Kidney (tissue), 13 donors: ENCODE measurements at regions not wholly inside any gene's neighbourhood (a gene's known extent, or its start where the extent isn't known, plus 50 kb on each side); places are given as distances from the start of the nearest gene placed in this dataset.

ENCODE experiments used
- DNase-seq, 5 donors: peaks; one replicate each; pipeline ENCODE4 v3.0.0-alpha.2; 2013 to 2020
- FAIRE-seq: peaks from 2 replicates; lab custom pipeline; 2012; peaks lifted over from hg19 to GRCh38; lab: Jason Lieb, UNC
- H3K27ac ChIP-seq, 2 donors: one replicate each; pipeline ENCODE4 v1.7.0; 2013; ENCODE audit warnings: low read depth in 2 of 2, low read length in 2 of 2, inconsistent platforms in 1 of 2
- H3K27me3 ChIP-seq: one replicate; pipeline ENCODE4 v1.7.1; 2013; ENCODE audit warnings: low read length, inconsistent platforms; ENCODE audit not compliant: control insufficient read depth, insufficient read depth
- H3K36me3 ChIP-seq, 3 donors: one replicate each; pipeline versions ENCODE4 v1.7.0 to v1.7.1; 2013; ENCODE audit warnings: low read length in 3 of 3, control low read depth in 1 of 3, inconsistent platforms in 1 of 3; ENCODE audit not compliant: insufficient read depth in 3 of 3, control insufficient read depth in 2 of 3
- H3K4me1 ChIP-seq, 3 donors: one replicate each; pipeline versions ENCODE4 v1.7.0 to v1.7.1; 2013; ENCODE audit warnings: low read length in 3 of 3, inconsistent platforms in 1 of 3, low read depth in 1 of 3; ENCODE audit not compliant: control insufficient read depth in 2 of 3, insufficient read depth in 2 of 3
- H3K4me3 ChIP-seq, 3 donors: one replicate each; pipeline versions ENCODE4 v1.7.0 to v1.8.1; 2013; ENCODE audit warnings: low read length in 3 of 3, control low read depth in 1 of 3, inconsistent platforms in 1 of 3
- H3K9ac ChIP-seq, 3 donors: one replicate each; pipeline versions ENCODE4 v1.7.0 to v1.7.1; 2013; ENCODE audit warnings: low read length in 3 of 3, control low read depth in 1 of 3, inconsistent platforms in 1 of 3
- H3K9me3 ChIP-seq, 3 donors: one replicate each; pipeline versions ENCODE4 v1.7.0 to v1.7.1; 2013; ENCODE audit warnings: low read length in 3 of 3, control low read depth in 1 of 3, inconsistent platforms in 1 of 3; ENCODE audit not compliant: control insufficient read depth in 2 of 3, insufficient read depth in 1 of 3
- intact Hi-C: fragments of 100-400 bp; cut with DNase I; formaldehyde crosslinking; loops from one replicate; pipeline ENCODE4 v1.11.1; 2022
- TF ChIP-seq, protein P1 (sequence below): IDR thresholded peaks from 3 replicates; pipeline ENCODE4 v1.5.1; 2012; ENCODE audit warnings: mild to moderate bottlenecking, moderate library complexity, borderline replicate concordance; ENCODE audit not compliant: insufficient read depth; ENCODE audit errors: extremely low read depth
- donor health status: control.
- donor health status: control.
- donor health status: control.
- donor health status: control.
- donor health status: control.
- donor health status: DM: yes; HTN: yes; CAD: no.
- donor health status: Normal renal cell carcinoma (clear cell type).

DNA sequence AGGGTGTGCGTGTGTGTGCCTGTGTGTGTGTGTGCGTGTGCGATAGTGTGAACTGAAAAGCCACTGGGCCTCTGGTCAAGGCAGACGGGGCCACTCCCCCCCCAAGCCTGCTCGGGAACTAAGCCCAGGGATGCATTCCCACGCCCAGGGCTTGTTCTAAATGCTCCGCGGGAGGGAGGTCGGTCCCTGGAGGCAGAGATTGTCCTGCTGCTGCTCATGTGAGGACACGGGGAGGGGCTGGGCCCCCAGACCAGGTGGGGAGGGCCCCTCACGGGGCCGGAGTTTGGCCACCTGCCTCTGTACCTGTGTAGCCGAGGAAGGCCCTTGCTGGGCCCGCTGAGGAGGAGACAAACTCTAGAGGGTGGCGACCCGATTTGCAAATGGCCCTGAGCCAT lies 93.9 kb downstream of the PDGFA start:
- H3K4me3 ChIP-seq, result no peak overlapping the region
- no peaks in the 10 kb centered on the region for H3K27me3 ChIP-seq
- intact Hi-C loops, result no loop called here
- H3K36me3 ChIP-seq, result no peaks in the 10 kb centered on the region
- H3K9ac ChIP-seq, result no peak overlapping the region
- H3K9me3 ChIP-seq, result no peaks in the 10 kb centered on the region
- H3K27ac ChIP-seq, result no peak overlapping the region
- no peak for FAIRE-seq
- no peaks in the 10 kb centered on the region for H3K4me1 ChIP-seq
- TF ChIP-seq, protein P1, sequence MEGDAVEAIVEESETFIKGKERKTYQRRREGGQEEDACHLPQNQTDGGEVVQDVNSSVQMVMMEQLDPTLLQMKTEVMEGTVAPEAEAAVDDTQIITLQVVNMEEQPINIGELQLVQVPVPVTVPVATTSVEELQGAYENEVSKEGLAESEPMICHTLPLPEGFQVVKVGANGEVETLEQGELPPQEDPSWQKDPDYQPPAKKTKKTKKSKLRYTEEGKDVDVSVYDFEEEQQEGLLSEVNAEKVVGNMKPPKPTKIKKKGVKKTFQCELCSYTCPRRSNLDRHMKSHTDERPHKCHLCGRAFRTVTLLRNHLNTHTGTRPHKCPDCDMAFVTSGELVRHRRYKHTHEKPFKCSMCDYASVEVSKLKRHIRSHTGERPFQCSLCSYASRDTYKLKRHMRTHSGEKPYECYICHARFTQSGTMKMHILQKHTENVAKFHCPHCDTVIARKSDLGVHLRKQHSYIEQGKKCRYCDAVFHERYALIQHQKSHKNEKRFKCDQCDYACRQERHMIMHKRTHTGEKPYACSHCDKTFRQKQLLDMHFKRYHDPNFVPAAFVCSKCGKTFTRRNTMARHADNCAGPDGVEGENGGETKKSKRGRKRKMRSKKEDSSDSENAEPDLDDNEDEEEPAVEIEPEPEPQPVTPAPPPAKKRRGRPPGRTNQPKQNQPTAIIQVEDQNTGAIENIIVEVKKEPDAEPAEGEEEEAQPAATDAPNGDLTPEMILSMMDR, result no peak
- peak in 1 of 5 donors; percentile 63 for DNase-seq

DNA sequence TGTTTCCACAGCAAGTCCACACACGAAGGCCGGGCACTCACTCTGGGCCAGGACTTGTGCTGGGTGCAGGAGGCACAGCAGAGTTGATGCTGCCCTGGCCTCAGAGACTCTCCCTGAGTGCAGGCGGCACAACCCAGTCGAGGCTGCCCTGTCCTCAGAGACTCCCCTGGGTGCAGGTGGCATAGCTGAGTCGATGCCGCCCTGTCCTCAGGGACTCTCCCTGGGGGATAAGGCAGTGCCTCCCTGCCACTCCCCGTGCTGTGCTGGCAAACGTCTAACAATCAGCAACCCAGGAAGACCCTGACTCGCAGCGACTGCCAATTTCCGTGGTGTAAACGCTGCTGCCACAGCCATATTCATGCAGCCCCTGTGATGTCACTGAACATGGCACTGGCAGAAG lies 93.1 kb downstream of the PDGFA start:
- Histone ChIP-seq H3K27ac (no peak overlapping the region), H3K27me3 (no peaks in the 10 kb centered on the region), H3K4me1 (no peaks in the 10 kb centered on the region), H3K9me3 (no peaks in the 10 kb centered on the region), H3K9ac (no peak overlapping the region), H3K36me3 (no peaks in the 10 kb centered on the region), H3K4me3 (no peak overlapping the region)
- DNase-seq (peak in 1 of 5 donors; percentile 37), FAIRE-seq (no peak)
- TF ChIP-seq, protein P1, result no peak
- intact Hi-C loops, result no loop called here

DNA sequence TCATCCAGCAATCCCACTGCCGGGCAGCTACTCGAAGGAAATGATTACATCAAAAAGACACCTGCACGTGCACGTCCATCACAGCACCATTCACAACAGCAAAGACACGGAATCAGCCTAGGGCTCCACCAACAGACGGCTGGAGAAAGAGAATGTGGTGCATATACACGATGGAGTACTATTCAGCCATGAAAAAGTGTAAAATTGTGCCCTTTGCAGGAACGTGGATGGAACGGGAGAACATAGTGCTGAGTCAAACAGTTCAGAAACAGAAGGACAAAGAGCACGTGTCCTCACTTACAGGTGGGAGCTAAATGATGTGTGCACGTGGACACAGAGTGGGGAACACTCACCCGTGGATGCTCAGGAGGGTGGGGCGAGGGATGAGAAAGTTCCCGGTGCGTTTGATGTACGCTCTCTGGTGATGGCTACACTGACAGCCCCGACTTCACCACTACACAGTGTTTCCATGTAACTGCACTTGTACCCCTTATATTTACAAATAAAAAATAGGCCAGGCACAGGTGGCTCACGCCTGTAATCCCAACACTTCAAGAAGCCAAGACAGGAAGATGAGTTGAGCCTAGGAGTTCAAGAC lies 92.0 kb downstream of the PDGFA start:
- DNase-seq (no peak), FAIRE-seq (no peak)
- H3K36me3 ChIP-seq, result no peaks in the 10 kb centered on the region

More for the DNA sequence above, 92.0 kb downstream of the PDGFA start:
- no peak overlapping the region for H3K4me3 ChIP-seq
- H3K4me1 ChIP-seq, result no peaks in the 10 kb centered on the region
- no peaks in the 10 kb centered on the region for H3K27me3 ChIP-seq
- no peak overlapping the region for H3K27ac ChIP-seq
- no peaks in the 10 kb centered on the region for H3K9me3 ChIP-seq
- TF ChIP-seq, protein P1, result no peak
- no peak overlapping the region for H3K9ac ChIP-seq
- intact Hi-C loops, result no loop called here
